Neural crest cell (in vitro differentiated cells): ENCODE measurements at regions not wholly inside any gene's neighbourhood (a gene's known extent, or its start where the extent isn't known, plus 50 kb on each side); places are given as distances from the start of the nearest gene placed in this dataset.

Source experiments
- DNase-seq: peaks from one replicate; pipeline ENCODE4 v3.0.0; 2021; ENCODE audit warnings: low read depth, mixed read lengths, low spot score
- H3K27ac Mint-ChIP-seq: one replicate; pipeline ENCODE4 v1.8.0; 2021; ENCODE audit warnings: mild to moderate bottlenecking, mixed read lengths; ENCODE audit not compliant: unreplicated experiment
- H3K27me3 Mint-ChIP-seq: 2 replicates; pipeline ENCODE4 v1.8.0; 2021; ENCODE audit warnings: low read depth, mild to moderate bottlenecking, mixed read lengths
- H3K36me3 Mint-ChIP-seq: 2 replicates; pipeline ENCODE4 v1.8.0; 2021; ENCODE audit warnings: low read depth, mild to moderate bottlenecking, mixed read lengths
- H3K4me1 Mint-ChIP-seq: 2 replicates; pipeline ENCODE4 v1.8.0; 2021; ENCODE audit warnings: mixed read lengths
- H3K4me3 Mint-ChIP-seq: one replicate; pipeline ENCODE4 v1.8.0; 2021; ENCODE audit warnings: mild to moderate bottlenecking, mixed read lengths
- H3K9me3 Mint-ChIP-seq: 2 replicates; pipeline ENCODE4 v1.8.0; 2021; ENCODE audit warnings: mixed read lengths
- CTCF ChIP-seq: fragments of 200-600 bp; sonication (generic); conservative IDR thresholded peaks from 2 replicates; pipeline ENCODE4 v1.5.0; 2021; ENCODE audit warnings: antibody characterized with exemption, mild to moderate bottlenecking

GRCh38 chr10:7045891-7046599 lies 364.8 kb downstream of the SFMBT2 start:
- Mint-ChIP-seq H3K27ac (no peak overlapping the region), H3K4me3 (no peak overlapping the region), H3K9me3 (peaks cover 11% of the 10 kb centered on the region), H3K36me3 (no peaks in the 10 kb centered on the region), H3K4me1 (peaks cover 7% of the 10 kb centered on the region), H3K27me3 (no peaks in the 10 kb centered on the region)
- TF ChIP-seq CTCF = no peak
- DNase-seq = no peak

GRCh38 chr10:7043055-7043653 lies 367.7 kb downstream of the SFMBT2 start:
- Mint-ChIP-seq H3K9me3 (peaks cover 2% of the 10 kb centered on the region), H3K27me3 (no peaks in the 10 kb centered on the region), H3K36me3 (no peaks in the 10 kb centered on the region), H3K4me1 (peaks cover 7% of the 10 kb centered on the region), H3K4me3 (no peak overlapping the region), H3K27ac (no peak overlapping the region)
- no peak for DNase-seq
- no peak for TF ChIP-seq CTCF

GRCh38 chr10:7042419-7043054 lies 368.3 kb downstream of the SFMBT2 start:
- Mint-ChIP-seq H3K36me3 (no peaks in the 10 kb centered on the region), H3K27ac (no peak overlapping the region), H3K4me3 (no peak overlapping the region), H3K9me3 (no peaks in the 10 kb centered on the region), H3K27me3 (no peaks in the 10 kb centered on the region), H3K4me1 (peaks cover 7% of the 10 kb centered on the region)
- no peak for DNase-seq
- TF ChIP-seq CTCF = no peak

- no peaks in the 10 kb centered on the region for H3K36me3 Mint-ChIP-seq
- peaks cover 7% of the 10 kb centered on the region for H3K4me1 Mint-ChIP-seq
- TF ChIP-seq CTCF = no peak
- no peak for DNase-seq
- H3K27ac Mint-ChIP-seq = no peak overlapping the region
- H3K27me3 Mint-ChIP-seq = no peaks in the 10 kb centered on the region
- H3K4me3 Mint-ChIP-seq = no peak overlapping the region
- H3K9me3 Mint-ChIP-seq = no peaks in the 10 kb centered on the region
Measured at GRCh38 chr10:7042000-7042399, 368.8 kb downstream of the SFMBT2 start.

GRCh38 chr10:7040681-7041080 lies 370.2 kb downstream of the SFMBT2 start:
- H3K9me3 Mint-ChIP-seq = no peaks in the 10 kb centered on the region
- peaks cover 7% of the 10 kb centered on the region for H3K4me1 Mint-ChIP-seq
- TF ChIP-seq CTCF = no peak
- no peak overlapping the region for H3K4me3 Mint-ChIP-seq
- no peak overlapping the region for H3K27ac Mint-ChIP-seq
- H3K27me3 Mint-ChIP-seq = no peaks in the 10 kb centered on the region
- no peaks in the 10 kb centered on the region for H3K36me3 Mint-ChIP-seq
- no peak for DNase-seq
